ENCODE measurements at regions not wholly inside any gene's neighbourhood (a gene's known extent, or its start where the extent isn't known, plus 50 kb on each side); places are given as distances from the start of the nearest gene placed in this dataset.

DNA sequence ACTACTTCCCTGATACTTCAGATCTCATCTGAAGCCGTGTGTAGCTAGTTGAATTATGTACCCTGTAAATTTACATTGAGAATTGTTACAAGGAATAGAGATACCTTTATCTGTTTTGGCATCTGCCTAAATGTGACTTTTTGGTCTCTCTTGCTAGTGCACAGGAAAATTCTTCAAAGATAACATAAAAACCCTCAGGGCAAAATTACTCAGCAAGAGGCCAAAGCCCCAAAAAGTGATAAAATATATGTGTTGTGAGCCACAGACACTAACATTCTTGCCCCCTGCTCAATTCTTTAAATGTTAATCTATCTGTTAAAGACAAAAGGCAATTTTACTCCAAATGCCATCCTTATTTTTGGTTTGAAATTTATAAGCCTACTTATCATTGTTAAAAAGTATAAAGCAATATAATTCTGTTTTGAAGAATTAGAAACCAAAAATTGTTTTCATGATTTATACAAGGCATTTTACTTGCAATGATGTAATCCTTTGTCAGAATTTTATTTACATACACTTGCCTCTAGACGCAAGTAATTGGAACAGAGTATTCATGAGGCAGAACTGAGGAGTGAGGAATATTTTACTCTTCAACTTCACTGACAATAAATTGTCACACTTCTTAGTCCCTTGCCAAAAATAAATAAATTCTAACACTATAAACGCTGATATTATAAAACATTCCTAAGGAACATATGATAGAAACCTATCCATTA lies 186.2 kb downstream of the EPM2A start:
- Histone ChIP-seq H4K8ac (ENCODE audit: extremely low read depth, insufficient read depth, low read length) (no peak overlapping the region), H2BK5ac (ENCODE audit: low read depth, low read length) (no peak overlapping the region), H3K27ac (ENCODE audit: low read depth, low read length) (no peak overlapping the region), H2BK15ac (ENCODE audit: low read length) (no peak overlapping the region), H2AK5ac (ENCODE audit: low read depth, low read length) (no peak overlapping the region), H2AFZ (ENCODE audit: low read length) (no peak overlapping the region), H2BK120ac (replicated peaks; ENCODE audit: low read depth, low read length) (no peak overlapping the region), H3K79me2 (ENCODE audit: control insufficient read depth in 1 of 2, insufficient read depth in 2 of 2, low read length in 2 of 2) (no peaks in the 10 kb centered on the region), H3K27me3 (replicated peaks in 1 of 4; ENCODE audit: control insufficient read depth in 3 of 4, extremely low read depth in 1 of 4, insufficient read depth in 3 of 4, low read length in 3 of 4) (no peaks in the 10 kb centered on the region), H3K23me2 (ENCODE audit: low read depth, low read length) (no peaks in the 10 kb centered on the region), H2BK12ac (ENCODE audit: low read depth, low read length) (no peak overlapping the region), H2BK20ac (ENCODE audit: low read length) (no peak overlapping the region), H3K36me3 (ENCODE audit: control insufficient read depth in 2 of 4, insufficient read depth in 4 of 4, low read length in 3 of 4) (no peaks in the 10 kb centered on the region), H3K56ac (replicated peaks; ENCODE audit: insufficient read length, low read depth, low read length) (no peak overlapping the region), H4K20me1 (replicated peaks in 1 of 2; ENCODE audit: control insufficient read depth in 1 of 2, insufficient read depth in 2 of 2, low read length in 2 of 2) (no peaks in the 10 kb centered on the region), H3K9me3 (ENCODE audit: insufficient read depth in 2 of 2, low read depth in 1 of 2, low read length in 1 of 2) (no peaks in the 10 kb centered on the region), H3K4me3 (ENCODE audit: extremely low read depth in 1 of 4, insufficient read depth in 2 of 4, low read depth in 3 of 4, low read length in 4 of 4) (no peak overlapping the region), H4K91ac (replicated peaks; ENCODE audit: insufficient read length, low read length) (no peak overlapping the region), H3K23ac (ENCODE audit: insufficient read length) (no peak overlapping the region), H3K4me2 (ENCODE audit: insufficient read depth in 1 of 2, low read depth in 2 of 2, low read length in 2 of 2) (no peak overlapping the region), H3K18ac (ENCODE audit: extremely low read depth, low read length) (no peak overlapping the region), H4K5ac (ENCODE audit: insufficient read length, low read depth, low read length) (no peak overlapping the region), H3K14ac (ENCODE audit: insufficient read length) (no peak overlapping the region), H3K9ac (replicated peaks in 1 of 4; ENCODE audit: extremely low read depth in 1 of 4, low read depth in 3 of 4, low read length in 3 of 4) (no peak overlapping the region), H3K4ac (replicated peaks; ENCODE audit: insufficient read length, low read depth, low read length) (no peak overlapping the region), H3K79me1 (ENCODE audit: low read depth, low read length) (no peaks in the 10 kb centered on the region), H3K4me1 (replicated peaks in 1 of 4; ENCODE audit: control insufficient read depth in 3 of 4, insufficient read depth in 4 of 4, low read length in 3 of 4) (no peaks in the 10 kb centered on the region)
- FAIRE-seq = no peak
- WGBS, 2 experiments (ENCODE audit: extremely low coverage in 1 of 2, insufficient coverage in 1 of 2, insufficient read length in 1 of 2, insufficient replicate concordance in 2 of 2, low coverage in 1 of 2, low lambda C conversion rate in 2 of 2, missing lambda C conversion rate in 1 of 2) = 88% methylated on average over 3 of the region's 3 CpGs; no CpG with 5 or more reads in 1 of the 2 experiments
- no peak for DNase-seq (ENCODE audit: low read depth in 1 of 2, low spot score in 2 of 2)
- CTCF ChIA-PET (ENCODE audit: partially characterized antibody) = no interaction called here
- POLR2A ChIA-PET (ENCODE audit: partially characterized antibody) = no interaction called here
- TF ChIP-seq, protein P1, sequence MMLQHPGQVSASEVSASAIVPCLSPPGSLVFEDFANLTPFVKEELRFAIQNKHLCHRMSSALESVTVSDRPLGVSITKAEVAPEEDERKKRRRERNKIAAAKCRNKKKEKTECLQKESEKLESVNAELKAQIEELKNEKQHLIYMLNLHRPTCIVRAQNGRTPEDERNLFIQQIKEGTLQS (IDR thresholded peaks at IDR 0.05; ENCODE audit: insufficient read depth, low read depth, low read length) = no peak
- TF ChIP-seq EGR1 (IDR thresholded peaks at IDR 0.05; ENCODE audit: borderline replicate concordance, low read depth, low read length) (no peak), SRF (IDR thresholded peaks at IDR 0.05; ENCODE audit: low read depth, low read length) (no peak), ZNF274 (IDR thresholded peaks at IDR 0.05; ENCODE audit: borderline replicate concordance, extremely low read depth, low read length) (no peak), GABPA (IDR thresholded peaks at IDR 0.05; ENCODE audit: borderline replicate concordance, insufficient read depth, low read length) (no peak), SAP30 (IDR thresholded peaks at IDR 0.05; ENCODE audit: insufficient read depth, insufficient replicate concordance, low read length) (no peak), GTF2F1 (IDR thresholded peaks at IDR 0.05; ENCODE audit: borderline replicate concordance, low read depth, low read length) (no peak), JUN (IDR thresholded peaks at IDR 0.05; ENCODE audit: low read depth, low read length) (no peak), CREB1 (IDR thresholded peaks at IDR 0.05) (no peak), EP300 (IDR thresholded peaks at IDR 0.05; ENCODE audit: borderline replicate concordance in 1 of 2, low read depth in 2 of 2, low read length in 2 of 2) (no peak)
- TF ChIP-seq, protein P2, sequence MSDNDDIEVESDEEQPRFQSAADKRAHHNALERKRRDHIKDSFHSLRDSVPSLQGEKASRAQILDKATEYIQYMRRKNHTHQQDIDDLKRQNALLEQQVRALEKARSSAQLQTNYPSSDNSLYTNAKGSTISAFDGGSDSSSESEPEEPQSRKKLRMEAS (IDR thresholded peaks at IDR 0.05) = no peak

Data from H1 (cell line).